ENCODE measurements at regions not wholly inside any gene's neighbourhood (a gene's known extent, or its start where the extent isn't known, plus 50 kb on each side); places are given as distances from the start of the nearest gene placed in this dataset.

- no peak for DNase-seq (ENCODE audit: extremely low read depth in 1 of 2, low read depth in 1 of 2)
Measured at GRCh38 chr12:81962126-81962856, 203.1 kb upstream of the PPFIA2 start.

DNA sequence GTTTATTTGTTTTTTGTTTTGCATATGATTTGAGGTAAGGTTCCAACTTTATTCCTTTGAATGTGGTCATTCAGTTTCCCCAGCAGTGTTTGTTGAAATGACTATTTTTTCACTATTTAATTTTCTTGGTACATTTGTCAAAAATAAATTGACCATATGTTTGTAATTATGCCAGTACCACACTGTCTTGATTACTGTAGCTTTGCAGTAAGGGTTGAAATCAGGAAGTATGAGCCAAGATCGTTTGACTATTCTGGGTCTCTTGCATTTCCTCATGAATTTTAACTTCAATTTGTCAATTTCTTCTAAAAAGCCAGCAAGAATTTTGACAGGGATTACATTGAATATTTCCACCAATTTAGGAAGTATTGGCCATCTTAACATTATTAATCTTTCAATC is 199.3 kb upstream of the PPFIA2 start:
- DNase-seq (ENCODE audit: extremely low read depth in 1 of 2, low read depth in 1 of 2) = no peak

DNA sequence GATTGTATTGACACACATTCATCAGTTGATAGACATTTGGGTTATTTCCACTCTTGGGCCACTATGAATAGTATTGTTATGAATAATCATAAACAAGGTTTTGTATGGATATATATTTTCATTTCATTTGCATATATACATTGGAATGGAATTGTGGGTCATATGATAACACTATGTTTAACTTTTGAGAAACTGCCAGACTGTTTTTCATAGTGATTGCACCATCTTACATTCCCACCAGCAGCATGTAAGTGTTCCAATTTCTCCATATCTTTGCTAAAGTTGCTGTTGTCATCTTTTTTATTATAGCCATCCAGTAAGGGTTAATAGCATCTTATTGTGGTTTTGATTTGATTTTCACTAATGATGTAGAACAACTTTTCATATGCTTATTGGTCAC is 198.5 kb upstream of the PPFIA2 start:
- no peak for DNase-seq (ENCODE audit: extremely low read depth in 1 of 2, low read depth in 1 of 2)

GRCh38 chr12:81956468-81956860 is 197.3 kb upstream of the PPFIA2 start:
- DNase-seq (ENCODE audit: extremely low read depth in 1 of 2, low read depth in 1 of 2) = no peak

GRCh38 chr12:81953541-81953940 is 194.4 kb upstream of the PPFIA2 start:
- DNase-seq (ENCODE audit: extremely low read depth in 1 of 2, low read depth in 1 of 2) = no peak

GRCh38 chr12:81950871-81951270 is 191.7 kb upstream of the PPFIA2 start:
- DNase-seq (ENCODE audit: extremely low read depth in 1 of 2, low read depth in 1 of 2) = no peak

GRCh38 chr12:81949841-81950308 is 190.7 kb upstream of the PPFIA2 start:
- DNase-seq (ENCODE audit: extremely low read depth in 1 of 2, low read depth in 1 of 2) = no peak

- no peak for DNase-seq (ENCODE audit: extremely low read depth in 1 of 2, low read depth in 1 of 2)
Measured at GRCh38 chr12:81949416-81949815, 190.3 kb upstream of the PPFIA2 start.

- DNase-seq (ENCODE audit: extremely low read depth in 1 of 2, low read depth in 1 of 2) = no peak
Measured at GRCh38 chr12:81944886-81945285, 185.7 kb upstream of the PPFIA2 start.

DNA sequence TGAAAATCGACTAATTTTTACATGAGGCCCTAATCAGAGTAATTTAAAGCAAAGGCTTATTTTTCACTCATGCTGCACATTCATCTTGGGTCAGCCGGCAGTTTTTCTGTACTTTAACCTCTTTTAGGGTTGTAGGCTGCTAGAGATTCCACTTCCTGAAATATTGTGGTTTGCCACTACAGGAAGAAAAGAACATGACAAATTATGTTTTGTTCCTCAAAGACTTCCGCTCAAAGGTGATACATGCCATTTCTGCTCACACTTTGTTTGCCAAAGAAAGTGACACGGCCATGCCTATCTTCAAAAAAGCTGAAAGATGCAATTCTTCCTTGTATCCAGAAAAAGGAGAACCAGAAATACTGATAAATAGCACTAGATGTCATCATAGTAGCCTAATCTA is 183.4 kb upstream of the PPFIA2 start:
- no peak for DNase-seq (ENCODE audit: extremely low read depth in 1 of 2, low read depth in 1 of 2)

DNA sequence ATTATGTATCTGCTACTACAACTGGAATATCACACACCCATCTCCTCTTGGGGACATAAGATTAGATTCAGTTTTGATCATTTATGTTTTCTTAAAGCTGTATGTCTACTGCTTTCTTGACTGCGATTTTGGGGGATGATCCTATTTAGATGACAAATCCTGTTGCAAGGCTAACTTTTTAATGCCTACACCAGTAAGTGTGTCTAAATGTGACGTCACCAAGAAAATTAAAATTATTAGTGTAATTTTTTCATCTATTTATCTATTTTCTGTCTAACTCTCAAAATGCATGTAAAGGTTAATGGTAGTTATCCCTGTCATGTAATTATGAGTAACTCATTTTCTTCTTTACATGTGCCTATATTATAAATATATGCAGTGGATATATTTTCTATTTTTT is 170.9 kb upstream of the PPFIA2 start:
- no peak for DNase-seq (ENCODE audit: extremely low read depth in 1 of 2, low read depth in 1 of 2)

DNA sequence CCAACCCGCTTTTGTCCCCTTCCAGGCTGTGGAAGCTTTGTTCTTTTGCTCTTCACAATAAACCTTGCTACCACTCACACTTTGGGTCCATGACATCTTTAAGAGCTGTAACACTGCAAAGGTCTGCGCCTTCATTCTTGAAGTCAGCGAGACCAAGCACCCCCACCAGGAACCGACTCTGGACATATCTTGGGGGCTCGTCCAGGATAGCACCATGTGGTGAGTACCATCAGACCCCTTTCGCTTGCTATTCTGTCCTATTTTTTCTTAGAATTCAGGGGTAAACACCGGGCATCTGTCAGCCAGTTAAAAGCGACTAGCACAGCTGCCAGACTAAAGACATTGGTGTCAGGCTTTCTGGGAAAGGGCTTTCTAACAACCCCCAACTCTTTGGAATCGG is 137.6 kb upstream of the PPFIA2 start:
- no peak for DNase-seq (ENCODE audit: extremely low read depth in 1 of 2, low read depth in 1 of 2)

GRCh38 chr12:81888961-81889360 is 129.8 kb upstream of the PPFIA2 start:
- DNase-seq (ENCODE audit: extremely low read depth in 1 of 2, low read depth in 1 of 2) = no peak

DNA sequence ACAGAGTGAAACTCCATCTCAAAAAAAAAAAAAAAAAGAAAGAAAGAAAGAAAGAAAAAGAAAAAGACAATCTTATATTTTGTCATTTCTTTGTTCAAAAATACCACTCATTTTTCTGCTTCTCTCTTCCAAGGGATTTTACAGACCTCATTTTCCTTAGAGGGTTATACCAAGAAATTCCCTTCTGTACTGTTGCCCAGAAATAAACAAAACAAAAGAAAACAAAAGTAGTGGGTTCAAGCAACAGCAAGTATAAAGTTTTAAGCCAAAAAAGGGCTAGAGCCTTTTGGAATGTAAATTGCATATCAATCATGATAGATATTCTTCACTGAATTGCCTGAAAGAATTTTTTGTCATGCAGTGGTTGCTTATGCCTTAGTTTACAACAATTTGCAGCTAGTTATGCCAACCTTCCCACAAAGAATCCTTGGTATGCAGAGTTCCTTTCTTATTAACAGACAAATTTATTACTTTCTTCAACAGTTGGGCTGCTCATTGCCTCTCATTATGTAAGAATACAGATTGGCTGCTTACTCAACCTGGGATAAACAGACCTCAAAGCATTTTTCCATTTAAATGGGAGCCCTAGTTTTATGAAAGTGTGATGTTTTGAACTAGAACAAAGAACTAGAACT is 129.1 kb upstream of the PPFIA2 start:
- DNase-seq (ENCODE audit: extremely low read depth in 1 of 2, low read depth in 1 of 2) = no peak

- DNase-seq (ENCODE audit: extremely low read depth in 1 of 2, low read depth in 1 of 2) = no peak
Measured at GRCh38 chr12:81874586-81874985, 115.4 kb upstream of the PPFIA2 start.

DNA sequence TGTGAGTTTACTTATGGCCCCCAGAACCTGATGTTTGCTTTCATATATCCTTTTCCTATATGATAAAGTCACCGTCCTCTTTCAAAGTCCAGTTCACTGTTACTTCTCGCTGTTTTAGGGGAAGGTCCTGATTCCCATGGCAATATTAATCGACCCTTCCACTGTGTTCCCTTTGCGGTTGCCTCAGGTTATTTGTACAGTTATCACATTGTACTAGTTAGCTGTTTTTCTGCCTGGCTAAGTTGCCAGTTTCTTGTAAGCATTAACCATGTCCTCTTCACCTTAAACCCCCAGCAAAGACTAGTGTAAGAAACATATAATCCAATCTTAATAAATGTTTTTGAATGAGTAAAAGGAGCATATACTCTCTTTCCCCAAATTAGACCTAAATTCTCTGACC is 115.0 kb upstream of the PPFIA2 start:
- DNase-seq (ENCODE audit: extremely low read depth in 1 of 2, low read depth in 1 of 2) = no peak

GRCh38 chr12:81872400-81872799 is 113.2 kb upstream of the PPFIA2 start:
- no peak for DNase-seq (ENCODE audit: extremely low read depth in 1 of 2, low read depth in 1 of 2)

GRCh38 chr12:81866081-81866480 is 106.9 kb upstream of the PPFIA2 start:
- no peak for DNase-seq (ENCODE audit: extremely low read depth in 1 of 2, low read depth in 1 of 2)

- no peak for DNase-seq (ENCODE audit: extremely low read depth in 1 of 2, low read depth in 1 of 2)
Measured at GRCh38 chr12:81863406-81863805, 104.3 kb upstream of the PPFIA2 start.

- no peak for DNase-seq (ENCODE audit: extremely low read depth in 1 of 2, low read depth in 1 of 2)
Measured at GRCh38 chr12:81859521-81859920, 100.4 kb upstream of the PPFIA2 start.

DNA sequence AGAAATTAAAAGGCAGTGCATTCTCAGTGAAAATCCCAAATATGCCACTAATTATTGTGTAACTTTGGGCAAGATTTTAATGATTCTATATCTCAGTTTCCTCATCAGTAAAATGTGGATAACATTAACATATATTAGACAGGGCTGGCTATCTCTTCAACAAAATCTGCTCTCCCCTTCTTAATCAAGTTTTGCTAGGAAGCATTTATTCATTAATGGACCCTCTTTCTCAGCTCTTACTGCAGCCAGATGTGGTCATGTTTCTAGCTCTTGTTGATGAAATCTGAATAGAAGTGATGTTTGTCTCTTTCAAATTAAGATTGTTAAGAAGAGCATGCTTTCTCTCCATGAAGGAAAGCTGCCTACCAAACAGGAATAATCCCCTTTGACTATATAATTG is 84.4 kb upstream of the PPFIA2 start:
- no peak for DNase-seq (ENCODE audit: extremely low read depth in 1 of 2, low read depth in 1 of 2)

DNA sequence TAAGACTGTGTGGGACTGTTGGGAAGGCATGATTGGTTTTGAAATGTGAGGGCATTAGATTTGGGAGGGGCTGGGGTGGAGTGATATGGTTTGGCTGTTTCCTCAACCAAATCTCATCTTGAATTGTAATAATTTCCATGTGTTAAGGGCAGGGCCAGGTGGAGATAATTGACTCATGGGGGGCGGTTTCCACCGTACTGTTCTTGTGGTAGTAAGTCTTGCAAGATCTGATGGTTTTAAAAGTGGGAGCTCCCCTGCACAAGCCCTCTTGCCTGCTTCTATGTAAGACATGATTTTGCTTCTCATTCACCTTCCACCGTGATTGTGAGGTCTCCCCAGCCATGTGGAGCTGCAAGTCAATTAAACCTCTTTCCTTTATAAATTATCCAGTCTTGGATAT is 76.6 kb upstream of the PPFIA2 start:
- no peak for DNase-seq (ENCODE audit: extremely low read depth in 1 of 2, low read depth in 1 of 2)
